K562 (cell line): ENCODE measurements at regions not wholly inside any gene's neighbourhood (a gene's known extent, or its start where the extent isn't known, plus 50 kb on each side); places are given as distances from the start of the nearest gene placed in this dataset.
A peak's percentile ranks its signal among the peaks of the same experiment; 100 is the strongest.

Experiments
- ATAC-seq: fragments of 200-7000 bp; cut with Tn5 transposase; 3 replicates; pipeline ENCODE4 v1.9.1; 2020; ENCODE audit warnings: moderate library complexity
- BruUV-seq: library from RNA; stranded (reverse); fragments of 400-500 nt; replicated peaks from 2 replicates; lab custom pipeline; 2021; lab: Mats Ljungman, UMichigan
- CTCF ChIA-PET: fragments of 300-600 bp; formaldehyde crosslinking; extraction: SDS; loops from one replicate; lab custom pipeline; 2021; ENCODE audit warnings: low intra/inter-chr PET ratio; lab: Yijun Ruan, JAX
- POLR2A ChIA-PET: fragments of 300-600, 350-650 bp; sonication (Branson Sonifier 250); formaldehyde crosslinking; extraction: SDS; loops from one replicate; lab custom pipeline; 2021; ENCODE audit warnings: antibody characterized with exemption, inconsistent platforms; lab: Yijun Ruan, JAX
- DNase-seq, 4 experiments: peaks; one replicate each; pipeline versions ENCODE4 v3.0.0 to v3.0.0-alpha.2; 2011 to 2018; ENCODE audit warnings: low spot score in 3 of 4, mixed read lengths in 3 of 4; ENCODE audit errors: extremely low read depth in 1 of 4
- FAIRE-seq: peaks from 2 replicates; lab custom pipeline; 2011; peaks lifted over from hg19 to GRCh38; lab: Jason Lieb, UNC
- H2AFZ ChIP-seq: 2 replicates; pipeline ENCODE4 v1.6.0; 2011; ENCODE audit warnings: low read depth, low read length, control low read depth, inconsistent platforms
- H3K27ac ChIP-seq: fragments of 200-600 bp; 3 replicates; pipeline ENCODE4 v1.8.0; 2011; ENCODE audit warnings: low read depth, mild to moderate bottlenecking, control low read depth, inconsistent platforms, low read length, moderate library complexity, mixed read lengths; ENCODE audit errors: extremely low read depth
- H3K27me3 ChIP-seq, 2 experiments: fragments of 300-600 bp in 1 of 2; 2 replicates in 1 of 2; 3 replicates in 1 of 2; pipeline versions ENCODE4 v1.6.0 to v1.8.0; 2011; ENCODE audit warnings: inconsistent platforms in 2 of 2, low read length in 2 of 2, mild to moderate bottlenecking in 1 of 2, mixed read lengths in 1 of 2, moderate library complexity in 1 of 2; ENCODE audit not compliant: control insufficient read depth in 2 of 2, insufficient read depth in 2 of 2
- H3K36me3 ChIP-seq: fragments of 300-600 bp; 3 replicates; pipeline ENCODE4 v1.8.0; 2011; ENCODE audit warnings: mild to moderate bottlenecking, low read length, inconsistent platforms; ENCODE audit not compliant: control insufficient read depth, insufficient read depth
- H3K4me1 ChIP-seq, 2 experiments: fragments of 200-600 bp in 1 of 2; replicated peaks in 1 of 2; 2 replicates in 1 of 2; 3 replicates in 1 of 2; pipeline versions ENCODE4 v1.5.1 to v1.8.0; 2011; ENCODE audit warnings: inconsistent platforms in 2 of 2, low read length in 2 of 2, mild to moderate bottlenecking in 1 of 2, mixed read lengths in 1 of 2, moderate library complexity in 1 of 2; ENCODE audit not compliant: control insufficient read depth in 2 of 2, insufficient read depth in 2 of 2
- H3K4me2 ChIP-seq: 2 replicates; pipeline ENCODE4 v1.6.1; 2011; ENCODE audit warnings: low read length, control low read depth, inconsistent platforms, mixed read lengths; ENCODE audit not compliant: insufficient read depth
- H3K4me3 ChIP-seq: fragments of 200-600 bp; sonication (generic), shearing (Covaris generic); 2 replicates; pipeline ENCODE4 v1.5.1; 2016; ENCODE audit warnings: control low read depth, inconsistent platforms
- H3K79me2 ChIP-seq: fragments of 200-600 bp; 3 replicates; pipeline ENCODE4 v1.8.0; 2011; ENCODE audit warnings: low read length, inconsistent platforms; ENCODE audit not compliant: control insufficient read depth, insufficient read depth
- H3K9ac ChIP-seq, 2 experiments: 2 replicates each; pipeline versions ENCODE4 v1.6.0 to v1.6.1; 2011; ENCODE audit warnings: low read depth in 2 of 2, low read length in 2 of 2, control low read depth in 1 of 2, inconsistent platforms in 1 of 2, mild to moderate bottlenecking in 1 of 2, mixed read lengths in 1 of 2; ENCODE audit not compliant: insufficient read depth in 1 of 2
- H3K9me1 ChIP-seq: one replicate; pipeline ENCODE4 v1.6.0; 2011; ENCODE audit warnings: inconsistent platforms, mild to moderate bottlenecking, low read length, moderate library complexity; ENCODE audit not compliant: control insufficient read depth, insufficient read depth
- H3K9me3 ChIP-seq: replicated peaks from 2 replicates; pipeline ENCODE4 v1.5.1; 2011; ENCODE audit warnings: low read depth, low read length, inconsistent platforms; ENCODE audit not compliant: control insufficient read depth, insufficient read depth
- H4K20me1 ChIP-seq: replicated peaks from 2 replicates; pipeline ENCODE4 v1.6.1; 2011; ENCODE audit warnings: low read length, inconsistent platforms, mixed read lengths; ENCODE audit not compliant: control insufficient read depth, insufficient read depth
- ASH1L ChIP-seq: fragments of 450-650 bp; IDR thresholded peaks from 2 replicates; pipeline ENCODE4 v1.6.1; 2018; ENCODE audit warnings: borderline replicate concordance, mild to moderate bottlenecking, low read depth; ENCODE audit not compliant: partially characterized antibody
- HSF4 ChIP-seq: fragments of 250-450 bp; sonication (Bioruptor Pico); IDR thresholded peaks from 2 replicates; pipeline ENCODE4 v2.1.2; 2022; ENCODE audit warnings: mild to moderate bottlenecking, moderate library complexity, borderline replicate concordance
- RBM15 ChIP-seq: fragments of 200-400 bp; formaldehyde crosslinking; IDR thresholded peaks from 2 replicates; pipeline ENCODE4 v1.6.1; 2018; ENCODE audit warnings: mild to moderate bottlenecking, low read length, moderate library complexity; ENCODE audit not compliant: insufficient read depth
- RFX7 ChIP-seq: fragments of 250-450 bp; sonication (Bioruptor Pico); IDR thresholded peaks from 2 replicates; pipeline ENCODE4 v1.5.1; 2021; ENCODE audit warnings: mild to moderate bottlenecking
- ZKSCAN1 ChIP-seq: fragments of 150-350 bp; IDR thresholded peaks from 2 replicates; pipeline ENCODE4 v1.6.1; 2016; ENCODE audit warnings: low read depth, low read length
- WGBS: fragments of 100-300 bp; shearing (Covaris generic); methylation state at CpG from one replicate; pipeline ENCODE4 v1.1.6; 2016; ENCODE audit warnings: low coverage, mixed read lengths; ENCODE audit not compliant: insufficient coverage; ENCODE audit errors: missing lambda C conversion rate; 5-methylcytosine and 5-hydroxymethylcytosine counted together
- in situ Hi-C: fragments of 300-500 bp; cut with MboI; formaldehyde crosslinking; loops from 4 replicates; pipeline ENCODE4 v1.15.0; 2018; ENCODE audit warnings: inconsistent platforms, mixed read lengths
- intact Hi-C: fragments of 100-400 bp; cut with micrococcal nuclease; formaldehyde crosslinking; loops from 2 replicates; pipeline ENCODE4 v1.14.2; 2022

DNA sequence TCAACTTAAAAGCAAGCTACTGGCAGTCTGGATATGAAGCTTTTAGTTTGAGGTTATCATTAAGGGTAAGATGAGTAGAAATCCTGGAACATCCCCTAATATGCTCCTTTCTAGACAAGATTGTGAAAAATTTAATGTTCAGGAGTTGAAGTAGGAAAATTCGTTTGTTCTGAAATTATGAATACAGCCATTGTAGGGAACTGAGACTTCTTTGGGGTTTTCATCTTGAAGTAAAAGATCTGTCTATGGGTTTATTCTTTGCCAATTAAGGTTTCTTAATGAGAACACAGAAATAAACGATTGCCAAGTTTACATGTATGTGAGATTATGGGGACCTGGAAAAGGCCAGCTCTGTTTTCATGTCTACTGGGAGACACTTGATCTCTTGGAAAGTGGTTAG, 225.6 kb upstream of the MOCS1 start:
- WGBS, result 0% methylated on average over 2 of the region's 2 CpGs
- no peak overlapping the region for H3K4me2 ChIP-seq
- in situ Hi-C loops, result no loop called here
- peaks cover 0 to 3% of the 10 kb centered on the region in 2 experiments; a peak in 4 of 5 replicates for H3K4me1 ChIP-seq
- H3K36me3 ChIP-seq, result no peaks in the 10 kb centered on the region
- no TSS peak for BruUV-seq
- H4K20me1 ChIP-seq, result no peaks in the 10 kb centered on the region
- no peak overlapping the region for H2AFZ ChIP-seq
- H3K27ac ChIP-seq, result no peak overlapping the region
- peaks cover 0 to 2% of the 10 kb centered on the region in 2 experiments; a peak in 3 of 5 replicates for H3K27me3 ChIP-seq
- H3K79me2 ChIP-seq, result no peaks in the 10 kb centered on the region
- FAIRE-seq (no peak), DNase-seq (no peak), ATAC-seq (no peak)
- no peak overlapping the region for H3K9ac ChIP-seq
- H3K9me3 ChIP-seq, result no peaks in the 10 kb centered on the region
- H3K4me3 ChIP-seq, result no peak overlapping the region
- no peaks in the 10 kb centered on the region for H3K9me1 ChIP-seq
- POLR2A ChIA-PET, result no interaction called here
- intact Hi-C loops, result loop anchor here (10.0 kb wide), 1 partner anchor 165 kb away; no protein-coding TSS in a partner anchor
- TF ChIP-seq ASH1L (no peak), RBM15 (no peak), HSF4 (no peak)
- TF ChIP-seq, all 486 proteins: peak for 0
- CTCF ChIA-PET, result no interaction called here

DNA sequence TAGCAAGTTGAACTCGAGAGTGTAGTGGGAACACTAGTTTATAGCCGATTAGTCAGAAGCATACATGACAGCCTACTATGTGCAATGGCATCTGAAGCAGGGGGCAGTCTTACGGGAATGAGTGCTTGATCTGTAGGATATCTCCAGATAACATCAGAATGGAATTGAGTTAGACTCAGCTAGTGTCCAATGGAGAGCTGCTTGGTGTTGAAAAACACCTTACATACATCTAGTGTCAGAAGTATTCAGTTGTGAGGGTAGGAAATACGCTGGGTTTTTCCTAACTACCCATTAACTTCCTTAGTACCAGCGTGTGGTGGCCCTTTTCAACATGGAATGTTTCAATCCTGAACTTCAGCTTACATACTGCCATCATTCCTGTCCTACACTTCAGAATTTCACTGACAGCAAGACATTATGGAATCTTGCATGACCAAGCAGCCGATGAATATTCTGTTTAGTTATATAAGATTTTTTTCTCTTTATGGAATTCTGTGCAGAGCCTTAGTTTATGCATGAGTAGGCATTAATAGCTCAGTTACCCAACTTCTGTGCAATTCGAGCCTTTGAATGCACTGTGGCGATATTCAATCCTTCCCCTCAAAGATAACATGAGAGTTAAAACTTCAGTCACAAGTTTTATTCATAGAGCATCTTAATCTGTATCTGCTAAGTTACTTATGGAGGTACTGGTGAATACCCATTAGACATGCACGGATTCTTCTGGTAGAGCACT, 218.6 kb upstream of the MOCS1 start:
- H3K79me2 ChIP-seq, result no peaks in the 10 kb centered on the region
- H3K9me1 ChIP-seq, result no peaks in the 10 kb centered on the region
- peaks cover 2 to 5% of the 10 kb centered on the region in 2 experiments; a peak in 3 of 5 replicates for H3K27me3 ChIP-seq
- CTCF ChIA-PET, result no interaction called here
- H3K4me1 ChIP-seq, result no peaks in the 10 kb centered on the region
- no peak overlapping the region for H3K4me3 ChIP-seq
- no peak overlapping the region for H3K9ac ChIP-seq
- no peaks in the 10 kb centered on the region for H3K36me3 ChIP-seq
- no TSS peak for BruUV-seq
- H3K9me3 ChIP-seq, result no peaks in the 10 kb centered on the region
- no peak for DNase-seq
- WGBS, result under 1% methylated on average over 9 of the region's 9 CpGs
- POLR2A ChIA-PET, result interaction anchor here (0.7 to 1.0 kb wide), 2 partner anchors 11 to 756 kb away, joined by 3 to 4 read pairs; no protein-coding TSS in a partner anchor
- H3K27ac ChIP-seq, result no peak overlapping the region
- H4K20me1 ChIP-seq, result no peaks in the 10 kb centered on the region
- H2AFZ ChIP-seq, result no peak overlapping the region
- TF ChIP-seq RFX7 (CRISPR knock-in tag), result no peak
- 0 out of 2 replicates have a peak, but pooled peaks have one; percentile 35 for TF ChIP-seq ZKSCAN1
- intact Hi-C loops (no loop called here), in situ Hi-C loops (no loop called here)
- no peak for FAIRE-seq
- ATAC-seq, result no peak
- no peak overlapping the region for H3K4me2 ChIP-seq
